NCI-H510A (cell line): ENCODE measurements at regions not wholly inside any gene's neighbourhood (a gene's known extent, or its start where the extent isn't known, plus 50 kb on each side); places are given as distances from the start of the nearest gene placed in this dataset.
"Not testable (repeated sequence)": the region's sequence is repeated elsewhere in the genome, so short reads cannot be mapped to it uniquely, and the experiment has no call there.

Experiments
- DNase-seq: peaks from one replicate; lab custom pipeline; 2025; lab: John Stamatoyannopoulos, UW

GRCh38 chr12:91741932-91742331 is 403.7 kb downstream of the BTG1 start:
- DNase-seq, result no peak

DNA sequence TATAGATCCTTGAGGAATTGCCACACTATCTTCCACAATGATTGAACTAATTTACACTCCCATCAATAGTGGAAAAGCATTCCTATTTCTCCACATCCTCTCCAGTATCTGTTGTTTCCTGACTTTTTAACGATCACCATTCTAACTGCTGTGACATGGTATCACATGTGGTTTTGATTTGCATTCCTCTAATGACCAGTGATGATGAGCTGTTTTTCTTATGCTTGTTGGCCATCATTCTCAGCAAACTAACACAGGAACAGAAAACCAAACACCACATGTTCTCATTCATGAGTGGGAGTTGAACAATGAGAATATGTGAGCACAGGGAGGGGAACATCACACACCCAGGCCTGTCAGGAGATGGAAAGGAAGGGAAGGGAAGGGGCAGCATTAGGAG is 411.8 kb downstream of the BTG1 start:
- not testable (repeated sequence) for DNase-seq

GRCh38 chr12:91732086-91732485 is 413.6 kb downstream of the BTG1 start:
- no peak for DNase-seq

DNA sequence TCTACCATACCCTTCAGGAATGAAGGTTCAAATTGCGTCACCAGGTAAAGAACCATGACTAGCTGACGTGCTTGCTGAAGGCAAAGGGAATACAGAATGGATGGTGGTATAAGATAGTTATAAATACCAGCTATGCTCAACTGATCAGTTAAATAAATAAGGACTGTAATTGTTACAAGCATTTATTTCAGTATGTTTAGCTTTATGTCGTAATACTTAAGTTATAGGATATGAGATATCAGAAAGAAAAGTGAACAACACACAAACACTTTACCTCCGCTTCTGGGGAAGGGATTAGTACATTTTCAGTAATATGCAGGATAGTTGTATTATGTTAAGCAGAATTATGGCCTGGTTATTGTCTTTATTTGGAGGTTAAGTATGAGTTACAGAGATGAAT is 416.1 kb downstream of the BTG1 start:
- no peak for DNase-seq

DNA sequence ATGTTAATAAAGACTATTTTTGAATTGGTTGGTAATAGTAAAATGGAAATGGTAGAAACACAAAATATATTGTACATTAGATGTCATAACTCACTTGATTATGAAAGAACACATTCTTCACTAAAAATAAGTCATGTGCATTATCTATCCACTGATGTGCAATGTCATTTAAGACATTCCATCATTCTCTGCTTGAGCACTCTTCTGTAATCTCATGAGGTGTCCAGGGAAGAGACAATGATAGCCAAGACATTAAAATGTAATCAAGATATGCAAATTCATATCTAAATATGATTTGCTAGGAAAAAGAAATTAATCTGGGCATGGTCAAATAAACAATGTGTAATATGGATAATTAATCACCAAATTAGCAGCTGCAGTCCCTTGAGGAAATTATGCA is 422.5 kb downstream of the BTG1 start:
- no peak for DNase-seq

GRCh38 chr12:91722072-91722471 is 423.6 kb downstream of the BTG1 start:
- DNase-seq, result no peak

- no peak for DNase-seq
Measured at GRCh38 chr12:91721023-91721422, 424.6 kb downstream of the BTG1 start.

- no peak for DNase-seq
Measured at GRCh38 chr12:91718326-91718725, 427.3 kb downstream of the BTG1 start.

DNA sequence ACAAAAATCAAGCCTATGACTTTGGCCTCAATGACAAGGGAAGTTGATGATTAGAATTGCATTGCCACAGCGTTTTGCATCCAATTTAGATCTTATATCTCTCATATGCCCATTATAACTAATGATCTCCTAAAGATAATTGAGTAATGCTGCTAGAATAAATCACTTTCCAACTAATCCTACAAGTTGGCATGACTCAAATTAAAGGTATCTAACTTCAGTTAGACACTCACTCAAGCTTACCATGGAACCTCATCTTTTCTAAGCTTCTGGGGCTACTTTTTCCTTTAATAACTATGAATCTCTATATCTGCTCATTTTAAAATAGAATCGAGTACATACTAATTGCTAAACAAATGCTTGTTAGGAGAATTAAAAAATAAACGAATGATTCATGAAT is 427.8 kb downstream of the BTG1 start:
- no peak for DNase-seq

GRCh38 chr12:91711925-91712324 is 433.7 kb downstream of the BTG1 start:
- DNase-seq, result not testable (repeated sequence)

GRCh38 chr12:91706466-91706865 is 439.2 kb downstream of the BTG1 start:
- DNase-seq, result no peak

- DNase-seq, result no peak
Measured at GRCh38 chr12:91704446-91704845, 441.2 kb downstream of the BTG1 start.

DNA sequence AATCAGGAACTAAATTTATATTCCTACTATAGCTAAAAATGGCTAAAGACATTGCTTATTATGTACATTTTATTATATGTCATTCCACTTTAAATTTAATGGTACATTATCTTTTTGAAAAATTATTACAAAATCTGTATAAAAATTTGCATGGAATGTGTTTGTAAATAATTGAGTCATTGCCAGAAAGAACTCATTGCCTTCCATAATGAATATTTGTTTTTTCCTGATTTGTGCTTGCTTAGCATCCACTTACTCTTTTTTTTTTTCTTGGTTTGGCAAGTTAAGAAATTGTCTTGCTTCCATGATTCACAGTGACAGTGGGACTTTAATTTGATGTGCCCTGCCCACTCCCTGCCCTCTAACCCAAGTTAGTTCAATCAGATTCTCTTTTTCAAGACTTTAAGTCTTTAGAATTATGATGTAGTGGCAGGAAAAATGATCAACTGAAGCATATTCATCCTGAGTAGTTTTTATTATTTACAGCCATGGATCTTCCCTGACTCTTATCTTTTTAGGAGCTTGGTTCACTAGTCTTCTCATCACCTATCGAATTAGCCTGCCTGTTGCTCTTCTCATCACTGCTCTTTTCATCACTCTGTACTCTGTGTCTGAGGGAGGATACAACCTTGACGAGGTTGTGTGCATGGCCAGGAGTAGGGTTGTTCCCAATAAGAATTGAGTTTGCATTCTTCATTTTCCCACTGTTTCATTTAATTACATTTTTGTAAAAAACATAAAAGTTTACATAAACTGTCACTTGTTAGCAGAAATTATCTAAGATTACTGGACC is 442.0 kb downstream of the BTG1 start:
- no peak for DNase-seq

DNA sequence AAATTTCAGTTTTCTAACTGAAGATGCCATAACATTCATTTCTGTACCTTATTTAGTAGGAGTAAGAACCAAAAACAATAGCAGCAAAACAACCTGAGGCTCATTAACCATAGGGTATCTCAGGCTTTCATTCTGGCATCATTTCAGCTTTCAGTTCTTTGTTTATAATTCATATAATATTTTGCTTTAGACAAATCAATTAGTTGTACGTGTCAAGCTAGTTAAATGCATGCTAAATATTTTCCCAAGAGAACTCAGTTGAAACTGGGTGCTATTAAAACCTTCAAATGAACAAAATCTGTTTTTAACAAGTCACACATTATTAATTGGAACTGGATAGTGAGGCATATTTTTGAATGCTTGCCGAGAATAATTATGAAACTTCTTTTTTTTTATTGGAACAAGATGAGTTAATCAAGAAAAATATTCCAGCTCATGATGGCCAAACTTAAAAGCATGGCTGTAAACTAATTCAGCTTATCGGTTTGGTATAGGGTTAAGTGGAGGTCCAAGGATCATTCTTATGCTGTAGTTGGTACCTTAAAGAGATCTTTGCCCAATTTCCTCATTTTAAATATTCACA is 442.7 kb downstream of the BTG1 start:
- no peak for DNase-seq

DNA sequence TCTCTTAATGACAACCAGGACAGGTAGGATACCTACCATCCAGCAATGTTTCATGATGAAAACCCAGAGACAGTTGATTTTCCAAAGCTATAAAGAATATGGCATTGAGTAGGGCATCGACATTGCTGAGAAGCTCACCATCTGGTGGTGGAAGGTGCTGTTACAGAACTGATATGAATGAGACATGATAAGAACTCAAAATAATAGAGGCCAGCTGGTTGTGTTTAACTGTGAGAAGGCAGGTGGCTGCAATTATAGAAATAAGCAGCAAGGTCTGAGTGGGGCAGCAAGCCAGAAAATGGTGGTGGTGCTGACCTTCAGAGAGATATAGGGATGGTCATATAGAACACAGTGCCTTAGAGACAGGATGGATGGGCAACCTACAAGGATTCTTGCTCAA is 449.7 kb downstream of the BTG1 start:
- DNase-seq, result no peak

DNA sequence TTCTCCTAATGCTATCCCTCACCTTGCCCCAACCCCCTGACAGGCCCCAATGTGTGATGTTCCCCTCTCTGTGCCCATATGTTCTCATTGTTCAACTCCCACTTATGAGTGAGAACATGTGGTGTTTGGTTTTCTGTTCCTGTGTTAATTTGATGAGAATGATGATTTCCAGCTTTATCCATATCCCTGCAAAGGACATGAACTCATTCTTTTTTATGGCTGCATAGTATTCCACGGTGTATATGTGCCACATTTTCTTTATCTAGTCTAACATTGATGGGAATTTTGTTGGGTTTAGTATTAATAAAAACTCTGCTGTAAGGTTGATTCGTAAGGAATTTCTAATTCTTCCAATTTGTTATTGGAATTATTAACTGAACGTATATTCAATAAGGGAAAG is 450.2 kb downstream of the BTG1 start:
- not testable (repeated sequence) for DNase-seq

- no peak for DNase-seq
Measured at GRCh38 chr12:91690531-91690930, 455.1 kb downstream of the BTG1 start.

GRCh38 chr12:91687052-91688017 is 458.3 kb downstream of the BTG1 start:
- DNase-seq, result no peak

GRCh38 chr12:91685917-91686316 is 459.7 kb downstream of the BTG1 start:
- no peak for DNase-seq

- no peak for DNase-seq
Measured at GRCh38 chr12:91681751-91682150, 463.9 kb downstream of the BTG1 start.

DNA sequence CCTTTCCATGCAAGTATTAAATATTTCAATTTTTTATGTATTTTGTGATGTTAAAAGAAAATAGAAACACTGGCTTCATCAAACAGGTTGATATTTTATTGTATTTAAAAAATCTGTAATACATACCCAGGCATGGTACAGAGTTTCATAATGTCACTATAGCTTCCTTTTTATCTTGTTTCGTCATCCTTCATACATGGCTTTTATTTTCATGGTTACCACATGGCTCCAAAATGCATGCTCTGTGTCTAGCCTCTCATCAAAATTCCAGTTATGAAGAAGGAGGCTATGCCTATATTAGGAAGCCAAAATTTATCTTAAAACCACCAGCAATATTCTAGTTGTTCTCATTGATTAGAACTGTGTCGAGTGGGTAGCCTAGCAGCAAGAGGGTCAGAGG is 464.8 kb downstream of the BTG1 start:
- no peak for DNase-seq

DNA sequence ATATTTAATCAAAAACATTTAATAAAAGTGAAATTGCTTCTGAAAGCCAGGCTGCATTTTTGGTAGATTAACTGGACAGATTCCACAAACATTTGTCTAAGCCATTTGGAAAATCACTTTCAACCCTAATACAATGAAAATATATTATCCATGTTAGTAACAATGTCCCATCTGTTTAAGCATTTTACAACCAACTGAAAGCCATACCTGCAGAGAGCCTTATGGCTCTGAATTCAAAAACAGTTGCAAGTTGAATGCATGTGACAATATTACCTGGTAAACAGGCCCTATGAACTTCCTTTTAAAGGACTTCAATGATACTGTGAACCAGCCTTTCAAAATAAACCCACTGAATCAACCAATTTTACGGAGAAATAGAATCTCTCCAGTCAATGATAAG is 468.1 kb downstream of the BTG1 start:
- no peak for DNase-seq

GRCh38 chr12:91675401-91675800 is 470.2 kb downstream of the BTG1 start:
- no peak for DNase-seq
